HG02759 (cell line): ENCODE measurements at regions not wholly inside any gene's neighbourhood (a gene's known extent, or its start where the extent isn't known, plus 50 kb on each side); places are given as distances from the start of the nearest gene placed in this dataset.

Experiments used
- ATAC-seq: cut with Tn5 transposase; IDR thresholded peaks from one replicate; pipeline ENCODE4 v1.9.1; 2021; ENCODE audit warnings: mild to moderate bottlenecking, moderate library complexity; ENCODE audit not compliant: unreplicated experiment

- ATAC-seq, result no peak
Measured at GRCh38 chr1:208536212-208536611, 292.0 kb upstream of the PLXNA2 start.

- ATAC-seq, result no peak
Measured at GRCh38 chr1:208537198-208537597, 293.0 kb upstream of the PLXNA2 start.

- no peak for ATAC-seq
Measured at GRCh38 chr1:208538078-208538477, 293.9 kb upstream of the PLXNA2 start.

GRCh38 chr1:208538587-208538986, 294.4 kb upstream of the PLXNA2 start:
- ATAC-seq, result no peak

- ATAC-seq, result no peak
Measured at GRCh38 chr1:208540724-208541123, 296.5 kb upstream of the PLXNA2 start.

- no peak for ATAC-seq
Measured at GRCh38 chr1:208541225-208541855, 297.2 kb upstream of the PLXNA2 start.

GRCh38 chr1:208542309-208542708, 298.1 kb upstream of the PLXNA2 start:
- ATAC-seq, result no peak

GRCh38 chr1:208544053-208544452, 299.9 kb upstream of the PLXNA2 start:
- ATAC-seq, result no peak

GRCh38 chr1:208544794-208545193, 300.6 kb upstream of the PLXNA2 start:
- no peak for ATAC-seq

GRCh38 chr1:208551024-208551423, 306.8 kb upstream of the PLXNA2 start:
- ATAC-seq, result no peak

GRCh38 chr1:208551633-208552320, 307.6 kb upstream of the PLXNA2 start:
- ATAC-seq, result no peak

GRCh38 chr1:208552928-208553327, 308.7 kb upstream of the PLXNA2 start:
- no peak for ATAC-seq

- no peak for ATAC-seq
Measured at GRCh38 chr1:208556461-208556860, 312.3 kb upstream of the PLXNA2 start.

GRCh38 chr1:208557046-208557722, 313.0 kb upstream of the PLXNA2 start:
- no peak for ATAC-seq

GRCh38 chr1:208557723-208558094, 313.5 kb upstream of the PLXNA2 start:
- no peak for ATAC-seq

GRCh38 chr1:208559597-208560329, 315.6 kb upstream of the PLXNA2 start:
- ATAC-seq, result no peak

- ATAC-seq, result no peak
Measured at GRCh38 chr1:208562151-208562960, 318.2 kb upstream of the PLXNA2 start.

- no peak for ATAC-seq
Measured at GRCh38 chr1:208564466-208564865, 320.3 kb upstream of the PLXNA2 start.

- no peak for ATAC-seq
Measured at GRCh38 chr1:208565756-208566440, 321.7 kb upstream of the PLXNA2 start.

- no peak for ATAC-seq
Measured at GRCh38 chr1:208569181-208569580, 325.0 kb upstream of the PLXNA2 start.
